K562 (cell line): ENCODE measurements at regions not wholly inside any gene's neighbourhood (a gene's known extent, or its start where the extent isn't known, plus 50 kb on each side); places are given as distances from the start of the nearest gene placed in this dataset.

Experiments
- ATAC-seq: fragments of 200-7000 bp; cut with Tn5 transposase; 3 replicates; pipeline ENCODE4 v1.9.1; 2020; ENCODE audit warnings: moderate library complexity
- BruUV-seq: library from RNA; stranded (reverse); fragments of 400-500 nt; replicated peaks from 2 replicates; lab custom pipeline; 2021; lab: Mats Ljungman, UMichigan
- CTCF ChIA-PET: fragments of 300-600 bp; formaldehyde crosslinking; extraction: SDS; loops from one replicate; lab custom pipeline; 2021; ENCODE audit warnings: low intra/inter-chr PET ratio; lab: Yijun Ruan, JAX
- POLR2A ChIA-PET: fragments of 300-600, 350-650 bp; sonication (Branson Sonifier 250); formaldehyde crosslinking; extraction: SDS; loops from one replicate; lab custom pipeline; 2021; ENCODE audit warnings: antibody characterized with exemption, inconsistent platforms; lab: Yijun Ruan, JAX
- DNase-seq, 4 experiments: peaks; one replicate each; pipeline versions ENCODE4 v3.0.0 to v3.0.0-alpha.2; 2011 to 2018; ENCODE audit warnings: low spot score in 3 of 4, mixed read lengths in 3 of 4; ENCODE audit errors: extremely low read depth in 1 of 4
- FAIRE-seq: peaks from 2 replicates; lab custom pipeline; 2011; peaks lifted over from hg19 to GRCh38; lab: Jason Lieb, UNC
- H2AFZ ChIP-seq: 2 replicates; pipeline ENCODE4 v1.6.0; 2011; ENCODE audit warnings: low read depth, low read length, control low read depth, inconsistent platforms
- H3K27ac ChIP-seq: fragments of 200-600 bp; 3 replicates; pipeline ENCODE4 v1.8.0; 2011; ENCODE audit warnings: low read depth, mild to moderate bottlenecking, control low read depth, inconsistent platforms, low read length, moderate library complexity, mixed read lengths; ENCODE audit errors: extremely low read depth
- H3K27me3 ChIP-seq, 2 experiments: fragments of 300-600 bp in 1 of 2; 2 replicates in 1 of 2; 3 replicates in 1 of 2; pipeline versions ENCODE4 v1.6.0 to v1.8.0; 2011; ENCODE audit warnings: inconsistent platforms in 2 of 2, low read length in 2 of 2, mild to moderate bottlenecking in 1 of 2, mixed read lengths in 1 of 2, moderate library complexity in 1 of 2; ENCODE audit not compliant: control insufficient read depth in 2 of 2, insufficient read depth in 2 of 2
- H3K36me3 ChIP-seq: fragments of 300-600 bp; 3 replicates; pipeline ENCODE4 v1.8.0; 2011; ENCODE audit warnings: mild to moderate bottlenecking, low read length, inconsistent platforms; ENCODE audit not compliant: control insufficient read depth, insufficient read depth
- H3K4me1 ChIP-seq, 2 experiments: fragments of 200-600 bp in 1 of 2; replicated peaks in 1 of 2; 2 replicates in 1 of 2; 3 replicates in 1 of 2; pipeline versions ENCODE4 v1.5.1 to v1.8.0; 2011; ENCODE audit warnings: inconsistent platforms in 2 of 2, low read length in 2 of 2, mild to moderate bottlenecking in 1 of 2, mixed read lengths in 1 of 2, moderate library complexity in 1 of 2; ENCODE audit not compliant: control insufficient read depth in 2 of 2, insufficient read depth in 2 of 2
- H3K4me2 ChIP-seq: 2 replicates; pipeline ENCODE4 v1.6.1; 2011; ENCODE audit warnings: low read length, control low read depth, inconsistent platforms, mixed read lengths; ENCODE audit not compliant: insufficient read depth
- H3K4me3 ChIP-seq: fragments of 200-600 bp; sonication (generic), shearing (Covaris generic); 2 replicates; pipeline ENCODE4 v1.5.1; 2016; ENCODE audit warnings: control low read depth, inconsistent platforms
- H3K79me2 ChIP-seq: fragments of 200-600 bp; 3 replicates; pipeline ENCODE4 v1.8.0; 2011; ENCODE audit warnings: low read length, inconsistent platforms; ENCODE audit not compliant: control insufficient read depth, insufficient read depth
- H3K9ac ChIP-seq, 2 experiments: 2 replicates each; pipeline versions ENCODE4 v1.6.0 to v1.6.1; 2011; ENCODE audit warnings: low read depth in 2 of 2, low read length in 2 of 2, control low read depth in 1 of 2, inconsistent platforms in 1 of 2, mild to moderate bottlenecking in 1 of 2, mixed read lengths in 1 of 2; ENCODE audit not compliant: insufficient read depth in 1 of 2
- H3K9me1 ChIP-seq: one replicate; pipeline ENCODE4 v1.6.0; 2011; ENCODE audit warnings: inconsistent platforms, mild to moderate bottlenecking, low read length, moderate library complexity; ENCODE audit not compliant: control insufficient read depth, insufficient read depth
- H3K9me3 ChIP-seq: replicated peaks from 2 replicates; pipeline ENCODE4 v1.5.1; 2011; ENCODE audit warnings: low read depth, low read length, inconsistent platforms; ENCODE audit not compliant: control insufficient read depth, insufficient read depth
- H4K20me1 ChIP-seq: replicated peaks from 2 replicates; pipeline ENCODE4 v1.6.1; 2011; ENCODE audit warnings: low read length, inconsistent platforms, mixed read lengths; ENCODE audit not compliant: control insufficient read depth, insufficient read depth
- GABPB1 ChIP-seq: sonication (generic); formaldehyde crosslinking; IDR thresholded peaks from 2 replicates; pipeline ENCODE4 v1.8.0; 2022; ENCODE audit warnings: mild to moderate bottlenecking, missing genetic modification reagents
- KAT8 ChIP-seq: fragments of 450-650 bp; IDR thresholded peaks from 2 replicates; pipeline ENCODE4 v1.6.1; 2016; ENCODE audit warnings: low read depth, mild to moderate bottlenecking
- ZNF212 ChIP-seq: fragments of 450-650 bp; formaldehyde crosslinking; IDR thresholded peaks from 2 replicates; pipeline ENCODE4 v1.4.0; 2020; ENCODE audit warnings: mild to moderate bottlenecking
- WGBS: fragments of 100-300 bp; shearing (Covaris generic); methylation state at CpG from one replicate; pipeline ENCODE4 v1.1.6; 2016; ENCODE audit warnings: low coverage, mixed read lengths; ENCODE audit not compliant: insufficient coverage; ENCODE audit errors: missing lambda C conversion rate; 5-methylcytosine and 5-hydroxymethylcytosine counted together
- in situ Hi-C: fragments of 300-500 bp; cut with MboI; formaldehyde crosslinking; loops from 4 replicates; pipeline ENCODE4 v1.15.0; 2018; ENCODE audit warnings: inconsistent platforms, mixed read lengths
- intact Hi-C: fragments of 100-400 bp; cut with micrococcal nuclease; formaldehyde crosslinking; loops from 2 replicates; pipeline ENCODE4 v1.14.2; 2022

DNA sequence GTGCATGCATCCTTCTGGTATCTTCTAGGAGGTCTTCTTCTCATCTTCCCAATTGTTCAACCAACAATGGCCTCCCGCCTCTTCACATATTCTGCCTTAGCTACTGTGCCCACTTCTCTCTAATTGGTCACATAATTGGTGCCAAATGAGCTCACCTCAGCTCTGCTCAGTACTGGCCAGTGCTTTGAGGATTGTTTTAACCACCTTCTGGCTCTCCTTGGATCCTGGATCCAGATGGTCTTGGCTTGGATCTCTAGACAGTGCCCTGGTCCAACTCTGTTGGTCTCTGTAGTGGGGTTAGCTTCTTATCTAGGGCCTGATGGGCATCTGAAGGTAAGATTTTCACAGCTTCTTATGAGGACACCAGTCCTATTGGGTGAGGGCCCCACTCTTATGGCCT is 820.8 kb downstream of the TYW1 start:
- WGBS, result 0% methylated on average over 1 of the region's 1 CpG
- H3K4me3 ChIP-seq, result no peak overlapping the region

DNA sequence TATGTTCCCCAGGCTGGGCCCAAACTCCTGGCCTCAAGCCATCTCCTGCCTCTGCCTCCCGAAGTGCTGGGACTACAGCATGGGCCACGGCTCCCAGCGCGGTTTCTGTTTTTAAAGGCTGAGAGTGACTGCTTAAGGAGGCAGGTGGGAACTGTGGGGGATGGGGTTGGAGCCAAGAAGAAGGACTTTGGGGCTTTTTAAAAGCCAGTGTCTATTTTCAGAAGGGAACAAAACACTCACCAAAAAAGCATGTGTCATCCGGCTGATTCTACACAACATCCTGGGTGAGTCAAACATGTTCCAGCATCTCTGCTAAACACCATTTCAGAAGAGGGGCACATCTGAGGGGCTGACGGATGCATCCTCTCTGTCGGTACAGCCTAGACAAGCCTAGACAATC is 824.5 kb downstream of the TYW1 start:
- no peak overlapping the region for H3K4me2 ChIP-seq
- CTCF ChIA-PET, result interaction anchor here (0.6 kb wide), 1 partner anchor 148 kb away, joined by 3 read pairs; no protein-coding TSS in a partner anchor
- no peak for TF ChIP-seq ZNF212
- TF ChIP-seq, all 486 proteins: peak for 0
- H2AFZ ChIP-seq, result no peak overlapping the region
- no peak for DNase-seq
- no peaks in the 10 kb centered on the region for H3K79me2 ChIP-seq
- BruUV-seq, result no TSS peak
- no peak overlapping the region for H3K27ac ChIP-seq
- 0% methylated on average over 7 of the region's 7 CpGs for whole genome bisulfite sequencing
- H3K9ac ChIP-seq, result no peak overlapping the region
- no peaks in the 10 kb centered on the region for H4K20me1 ChIP-seq
- H3K9me1 ChIP-seq, result no peaks in the 10 kb centered on the region
- no peak for FAIRE-seq
- in situ Hi-C loops, result no loop called here
- ATAC-seq, result no peak
- no peaks in the 10 kb centered on the region for H3K36me3 ChIP-seq
- intact Hi-C loops, result no loop called here
- H3K9me3 ChIP-seq, result no peaks in the 10 kb centered on the region
- no peaks in the 10 kb centered on the region for H3K4me1 ChIP-seq
- H3K27me3 ChIP-seq, result no peaks in the 10 kb centered on the region
- H3K4me3 ChIP-seq, result no peak overlapping the region
- POLR2A ChIA-PET, result no interaction called here

More for the DNA sequence above, 820.8 kb downstream of the TYW1 start:
- ChIA-PET CTCF (no interaction called here), POLR2A (no interaction called here)
- FAIRE-seq (no peak), DNase-seq (no peak), ATAC-seq (no peak)
- Histone ChIP-seq H3K27ac (no peak overlapping the region), H3K79me2 (no peaks in the 10 kb centered on the region), H3K9ac (no peak overlapping the region), H3K27me3 (no peaks in the 10 kb centered on the region; a peak in 1 of 5 replicates), H2AFZ (no peak overlapping the region), H3K4me2 (no peak overlapping the region), H3K9me1 (no peaks in the 10 kb centered on the region), H3K36me3 (no peaks in the 10 kb centered on the region), H3K9me3 (no peaks in the 10 kb centered on the region), H4K20me1 (no peaks in the 10 kb centered on the region), H3K4me1 (no peaks in the 10 kb centered on the region)
- TF ChIP-seq KAT8, result no peak
- no peak for TF ChIP-seq GABPB1 (CRISPR knock-in tag)
- intact Hi-C loops (no loop called here), in situ Hi-C loops (no loop called here)
- no TSS peak for BruUV-seq
